IPS-15b (cell line): ENCODE measurements at regions not wholly inside any gene's neighbourhood (a gene's known extent, or its start where the extent isn't known, plus 50 kb on each side); places are given as distances from the start of the nearest gene placed in this dataset.
"Not testable (repeated sequence)": the region's sequence is repeated elsewhere in the genome, so short reads cannot be mapped to it uniquely, and the experiment has no call there.

Experiments
- H3K27me3 ChIP-seq: one replicate; pipeline ENCODE4 v1.6.1; 2013; ENCODE audit warnings: low read length; ENCODE audit not compliant: control insufficient read depth, insufficient read depth
- H3K36me3 ChIP-seq: one replicate; pipeline ENCODE4 v1.6.1; 2013; ENCODE audit warnings: low read length; ENCODE audit not compliant: control insufficient read depth, insufficient read depth
- H3K4me1 ChIP-seq: one replicate; pipeline ENCODE4 v1.6.1; 2013; ENCODE audit warnings: mild to moderate bottlenecking, low read length; ENCODE audit not compliant: control insufficient read depth, insufficient read depth
- H3K4me3 ChIP-seq: one replicate; pipeline ENCODE4 v1.5.1; 2013; ENCODE audit warnings: low read depth, low read length
- H3K9ac ChIP-seq: one replicate; pipeline ENCODE4 v1.6.1; 2013; ENCODE audit warnings: low read depth, mild to moderate bottlenecking, low read length
- H3K9me3 ChIP-seq: one replicate; pipeline ENCODE4 v1.6.1; 2013; ENCODE audit warnings: mild to moderate bottlenecking, low read length; ENCODE audit not compliant: control insufficient read depth, insufficient read depth

GRCh38 chr3:74376323-74376722, 238.1 kb downstream of the CNTN3 start:
- H3K4me1 ChIP-seq, H3K27me3 ChIP-seq, H3K4me3 ChIP-seq, H3K9ac ChIP-seq, H3K9me3 ChIP-seq, H3K36me3 ChIP-seq: not testable (repeated sequence)

GRCh38 chr3:74375653-74376052, 238.8 kb downstream of the CNTN3 start:
- H3K27me3 ChIP-seq: no peaks in the 10 kb centered on the region
- H3K9me3 ChIP-seq: no peaks in the 10 kb centered on the region
- H3K9ac ChIP-seq: no peak overlapping the region
- no peak overlapping the region for H3K4me3 ChIP-seq
- H3K36me3 ChIP-seq: no peaks in the 10 kb centered on the region
- no peaks in the 10 kb centered on the region for H3K4me1 ChIP-seq

GRCh38 chr3:74372743-74373142, 241.7 kb downstream of the CNTN3 start:
- no peaks in the 10 kb centered on the region for H3K4me1 ChIP-seq
- no peak overlapping the region for H3K9ac ChIP-seq
- H3K27me3 ChIP-seq: no peaks in the 10 kb centered on the region
- H3K36me3 ChIP-seq: no peaks in the 10 kb centered on the region
- H3K9me3 ChIP-seq: no peaks in the 10 kb centered on the region
- H3K4me3 ChIP-seq: no peak overlapping the region

GRCh38 chr3:74370342-74370741, 244.1 kb downstream of the CNTN3 start:
- H3K4me3 ChIP-seq: no peak overlapping the region
- no peak overlapping the region for H3K9ac ChIP-seq
- H3K36me3 ChIP-seq: no peaks in the 10 kb centered on the region
- H3K9me3 ChIP-seq: no peaks in the 10 kb centered on the region
- H3K4me1 ChIP-seq: no peaks in the 10 kb centered on the region
- H3K27me3 ChIP-seq: no peaks in the 10 kb centered on the region

- Histone ChIP-seq H3K9me3 (no peaks in the 10 kb centered on the region), H3K36me3 (no peaks in the 10 kb centered on the region), H3K4me3 (no peak overlapping the region), H3K27me3 (no peaks in the 10 kb centered on the region), H3K9ac (no peak overlapping the region), H3K4me1 (no peaks in the 10 kb centered on the region)
Observed at GRCh38 chr3:74366331-74366730, 248.1 kb downstream of the CNTN3 start.

- no peak overlapping the region for H3K4me3 ChIP-seq
- H3K9me3 ChIP-seq: no peaks in the 10 kb centered on the region
Observed at GRCh38 chr3:74363346-74363745, 251.1 kb downstream of the CNTN3 start.

GRCh38 chr3:74360406-74360805, 254.1 kb downstream of the CNTN3 start:
- Histone ChIP-seq H3K4me3 (no peak overlapping the region), H3K36me3 (no peaks in the 10 kb centered on the region), H3K9ac (no peak overlapping the region), H3K4me1 (no peaks in the 10 kb centered on the region), H3K9me3 (no peaks in the 10 kb centered on the region), H3K27me3 (no peaks in the 10 kb centered on the region)

More at GRCh38 chr3:74363346-74363745, 251.1 kb downstream of the CNTN3 start:
- H3K4me1 ChIP-seq: no peaks in the 10 kb centered on the region
- no peaks in the 10 kb centered on the region for H3K36me3 ChIP-seq
- H3K27me3 ChIP-seq: no peaks in the 10 kb centered on the region
- H3K9ac ChIP-seq: no peak overlapping the region

- Histone ChIP-seq H3K9ac (no peak overlapping the region), H3K36me3 (no peaks in the 10 kb centered on the region), H3K27me3 (no peaks in the 10 kb centered on the region), H3K4me3 (no peak overlapping the region), H3K9me3 (no peaks in the 10 kb centered on the region), H3K4me1 (no peaks in the 10 kb centered on the region)
Observed at GRCh38 chr3:74357881-74358280, 256.6 kb downstream of the CNTN3 start.

- H3K27me3 ChIP-seq: no peaks in the 10 kb centered on the region
- no peaks in the 10 kb centered on the region for H3K9me3 ChIP-seq
- no peak overlapping the region for H3K9ac ChIP-seq
Observed at GRCh38 chr3:74353039-74353438, 261.4 kb downstream of the CNTN3 start.

GRCh38 chr3:74352166-74352565, 262.3 kb downstream of the CNTN3 start:
- H3K9ac ChIP-seq: no peak overlapping the region
- H3K4me1 ChIP-seq: no peaks in the 10 kb centered on the region
- H3K9me3 ChIP-seq: no peaks in the 10 kb centered on the region
- no peaks in the 10 kb centered on the region for H3K36me3 ChIP-seq
- H3K27me3 ChIP-seq: no peaks in the 10 kb centered on the region
- no peak overlapping the region for H3K4me3 ChIP-seq

More at GRCh38 chr3:74353039-74353438, 261.4 kb downstream of the CNTN3 start:
- Histone ChIP-seq H3K4me3 (no peak overlapping the region), H3K4me1 (no peaks in the 10 kb centered on the region), H3K36me3 (no peaks in the 10 kb centered on the region)

- no peaks in the 10 kb centered on the region for H3K9me3 ChIP-seq
- H3K4me1 ChIP-seq: no peaks in the 10 kb centered on the region
- H3K27me3 ChIP-seq: no peaks in the 10 kb centered on the region
- H3K4me3 ChIP-seq: no peak overlapping the region
- no peak overlapping the region for H3K9ac ChIP-seq
- no peaks in the 10 kb centered on the region for H3K36me3 ChIP-seq
Observed at GRCh38 chr3:74351213-74351612, 263.2 kb downstream of the CNTN3 start.

- H3K4me1 ChIP-seq: no peaks in the 10 kb centered on the region
- H3K36me3 ChIP-seq: no peaks in the 10 kb centered on the region
- no peak overlapping the region for H3K9ac ChIP-seq
- H3K9me3 ChIP-seq: no peaks in the 10 kb centered on the region
- H3K4me3 ChIP-seq: no peak overlapping the region
- no peaks in the 10 kb centered on the region for H3K27me3 ChIP-seq
Observed at GRCh38 chr3:74349015-74349414, 265.4 kb downstream of the CNTN3 start.
